IMR-90 (cell line): ENCODE measurements at regions not wholly inside any gene's neighbourhood (a gene's known extent, or its start where the extent isn't known, plus 50 kb on each side); places are given as distances from the start of the nearest gene placed in this dataset.

Experiments used
- CEBPB ChIP-seq: IDR thresholded peaks from 2 replicates; pipeline ENCODE4 v1.6.1; 2012; ENCODE audit warnings: low read depth, low read length, improper control_type of control experiment
- CTCF ChIP-seq: conservative IDR thresholded peaks from 2 replicates; pipeline ENCODE4 v1.5.1; 2012; ENCODE audit warnings: mild to moderate bottlenecking, low read depth, low read length, improper control_type of control experiment
- MAFK ChIP-seq: IDR thresholded peaks from 2 replicates; pipeline ENCODE4 v1.6.1; 2012; ENCODE audit warnings: low read depth, low read length, improper control_type of control experiment

GRCh38 chr15:39159833-39160232, 421.0 kb upstream of the THBS1 start:
- TF ChIP-seq CTCF (no peak), MAFK (no peak), CEBPB (no peak)
